ENCODE measurements at regions not wholly inside any gene's neighbourhood (a gene's known extent, or its start where the extent isn't known, plus 50 kb on each side); places are given as distances from the start of the nearest gene placed in this dataset.

DNA sequence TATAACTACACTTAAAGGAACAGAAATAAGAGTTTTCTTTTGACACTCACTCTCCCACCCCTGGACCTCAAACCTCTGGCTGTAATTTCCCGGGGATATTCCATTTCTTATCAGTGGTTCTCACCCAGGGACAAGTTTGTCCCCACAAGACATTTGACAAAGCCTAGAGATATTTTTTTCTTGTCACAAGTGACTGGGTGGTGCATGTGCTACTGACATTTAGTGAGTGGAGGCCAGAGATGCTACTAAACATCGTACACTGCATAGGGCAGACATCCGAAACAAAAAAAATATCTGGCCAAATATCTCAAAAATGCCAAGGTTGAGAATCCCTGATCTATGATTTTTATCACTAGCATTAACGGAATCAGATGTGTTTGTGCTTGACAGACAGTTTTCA is 168.0 kb upstream of the FRMD4B start:
- TF ChIP-seq POLR2A (IDR thresholded peaks at IDR 0.05) (no peak), EP300 (IDR thresholded peaks at IDR 0.05; ENCODE audit: low read depth) (no peak)
- TF ChIP-seq, protein P1, sequence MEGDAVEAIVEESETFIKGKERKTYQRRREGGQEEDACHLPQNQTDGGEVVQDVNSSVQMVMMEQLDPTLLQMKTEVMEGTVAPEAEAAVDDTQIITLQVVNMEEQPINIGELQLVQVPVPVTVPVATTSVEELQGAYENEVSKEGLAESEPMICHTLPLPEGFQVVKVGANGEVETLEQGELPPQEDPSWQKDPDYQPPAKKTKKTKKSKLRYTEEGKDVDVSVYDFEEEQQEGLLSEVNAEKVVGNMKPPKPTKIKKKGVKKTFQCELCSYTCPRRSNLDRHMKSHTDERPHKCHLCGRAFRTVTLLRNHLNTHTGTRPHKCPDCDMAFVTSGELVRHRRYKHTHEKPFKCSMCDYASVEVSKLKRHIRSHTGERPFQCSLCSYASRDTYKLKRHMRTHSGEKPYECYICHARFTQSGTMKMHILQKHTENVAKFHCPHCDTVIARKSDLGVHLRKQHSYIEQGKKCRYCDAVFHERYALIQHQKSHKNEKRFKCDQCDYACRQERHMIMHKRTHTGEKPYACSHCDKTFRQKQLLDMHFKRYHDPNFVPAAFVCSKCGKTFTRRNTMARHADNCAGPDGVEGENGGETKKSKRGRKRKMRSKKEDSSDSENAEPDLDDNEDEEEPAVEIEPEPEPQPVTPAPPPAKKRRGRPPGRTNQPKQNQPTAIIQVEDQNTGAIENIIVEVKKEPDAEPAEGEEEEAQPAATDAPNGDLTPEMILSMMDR (IDR thresholded peaks at IDR 0.05) = no peak

Measured in transverse colon (tissue), 3 donors.